ENCODE measurements at regions not wholly inside any gene's neighbourhood (a gene's known extent, or its start where the extent isn't known, plus 50 kb on each side); places are given as distances from the start of the nearest gene placed in this dataset.

GRCh38 chr3:137061186-137061585 is 103.4 kb downstream of the IL20RB start:
- H3K4me3 Mint-ChIP-seq (ENCODE audit: unreplicated experiment) = no peak overlapping the region
- TF ChIP-seq CTCF (IDR thresholded peaks at IDR 0.05) = no peak
- no peaks in the 10 kb centered on the region for H3K4me1 Mint-ChIP-seq (ENCODE audit: unreplicated experiment)
- peaks cover 39% of the 10 kb centered on the region for H3K27me3 Mint-ChIP-seq (ENCODE audit: unreplicated experiment)
- DNase-seq (ENCODE audit: extremely low spot score, unreplicated experiment) = no peak
- H3K9me3 Mint-ChIP-seq (ENCODE audit: unreplicated experiment) = no peaks in the 10 kb centered on the region
- H3K36me3 Mint-ChIP-seq (ENCODE audit: unreplicated experiment) = no peaks in the 10 kb centered on the region
- no peak overlapping the region for H3K27ac Mint-ChIP-seq (ENCODE audit: unreplicated experiment)

DNA sequence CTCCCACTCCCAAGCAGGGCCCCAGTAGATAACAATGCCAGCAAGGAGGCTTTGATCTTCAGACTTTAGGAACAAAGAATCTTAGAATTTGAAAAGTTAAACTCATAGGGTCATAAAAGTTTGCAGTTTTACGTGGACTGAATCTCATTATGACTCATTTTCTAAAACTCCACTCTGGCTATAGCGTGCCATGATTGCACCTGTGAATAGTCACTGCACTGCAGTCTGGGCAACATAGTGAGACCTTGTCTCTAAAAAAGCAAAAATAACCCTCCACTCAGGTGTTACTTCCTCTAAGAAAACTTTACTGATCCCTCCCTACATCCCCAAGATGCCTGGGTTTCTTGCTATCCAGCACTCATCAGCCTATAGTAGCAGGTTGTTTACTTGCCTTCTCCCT is 104.5 kb downstream of the IL20RB start:
- Mint-ChIP-seq H3K4me3 (ENCODE audit: unreplicated experiment) (no peak overlapping the region), H3K36me3 (ENCODE audit: unreplicated experiment) (no peaks in the 10 kb centered on the region), H3K27me3 (ENCODE audit: unreplicated experiment) (peaks cover 47% of the 10 kb centered on the region), H3K4me1 (ENCODE audit: unreplicated experiment) (no peaks in the 10 kb centered on the region), H3K9me3 (ENCODE audit: unreplicated experiment) (no peaks in the 10 kb centered on the region), H3K27ac (ENCODE audit: unreplicated experiment) (no peak overlapping the region)
- no peak for DNase-seq (ENCODE audit: extremely low spot score, unreplicated experiment)
- no peak for TF ChIP-seq CTCF (IDR thresholded peaks at IDR 0.05)

DNA sequence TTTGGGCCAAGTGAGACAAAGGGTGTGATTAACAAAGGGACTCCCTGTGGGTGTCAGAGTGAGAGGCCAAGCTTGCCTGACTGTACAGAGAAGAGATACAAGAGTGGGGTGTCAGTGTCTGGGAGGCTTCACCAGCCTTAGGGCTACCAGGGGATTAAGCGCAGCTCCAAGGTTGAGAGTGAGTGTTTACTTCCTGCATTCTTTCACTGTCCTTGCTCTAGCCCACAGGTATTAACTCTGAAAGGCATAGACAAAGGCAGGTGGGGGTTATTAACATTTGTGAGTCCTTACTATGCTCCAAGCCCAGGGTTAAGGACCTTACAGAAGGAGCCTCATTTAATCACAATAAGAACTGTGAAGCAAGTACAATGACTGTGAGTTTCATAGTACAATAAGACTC is 107.6 kb downstream of the IL20RB start:
- peaks cover 49% of the 10 kb centered on the region for H3K27me3 Mint-ChIP-seq (ENCODE audit: unreplicated experiment)
- no peaks in the 10 kb centered on the region for H3K4me1 Mint-ChIP-seq (ENCODE audit: unreplicated experiment)
- TF ChIP-seq CTCF (IDR thresholded peaks at IDR 0.05) = no peak
- H3K4me3 Mint-ChIP-seq (ENCODE audit: unreplicated experiment) = no peak overlapping the region
- H3K27ac Mint-ChIP-seq (ENCODE audit: unreplicated experiment) = no peak overlapping the region
- DNase-seq (ENCODE audit: extremely low spot score, unreplicated experiment) = no peak
- H3K36me3 Mint-ChIP-seq (ENCODE audit: unreplicated experiment) = no peaks in the 10 kb centered on the region
- no peaks in the 10 kb centered on the region for H3K9me3 Mint-ChIP-seq (ENCODE audit: unreplicated experiment)

GRCh38 chr3:137066092-137066491 is 108.3 kb downstream of the IL20RB start:
- H3K27ac Mint-ChIP-seq (ENCODE audit: unreplicated experiment) = no peak overlapping the region
- H3K4me3 Mint-ChIP-seq (ENCODE audit: unreplicated experiment) = no peak overlapping the region
- no peak for TF ChIP-seq CTCF (IDR thresholded peaks at IDR 0.05)
- DNase-seq (ENCODE audit: extremely low spot score, unreplicated experiment) = no peak
- no peaks in the 10 kb centered on the region for H3K36me3 Mint-ChIP-seq (ENCODE audit: unreplicated experiment)
- no peaks in the 10 kb centered on the region for H3K9me3 Mint-ChIP-seq (ENCODE audit: unreplicated experiment)
- H3K27me3 Mint-ChIP-seq (ENCODE audit: unreplicated experiment) = peaks cover 45% of the 10 kb centered on the region
- no peaks in the 10 kb centered on the region for H3K4me1 Mint-ChIP-seq (ENCODE audit: unreplicated experiment)

DNA sequence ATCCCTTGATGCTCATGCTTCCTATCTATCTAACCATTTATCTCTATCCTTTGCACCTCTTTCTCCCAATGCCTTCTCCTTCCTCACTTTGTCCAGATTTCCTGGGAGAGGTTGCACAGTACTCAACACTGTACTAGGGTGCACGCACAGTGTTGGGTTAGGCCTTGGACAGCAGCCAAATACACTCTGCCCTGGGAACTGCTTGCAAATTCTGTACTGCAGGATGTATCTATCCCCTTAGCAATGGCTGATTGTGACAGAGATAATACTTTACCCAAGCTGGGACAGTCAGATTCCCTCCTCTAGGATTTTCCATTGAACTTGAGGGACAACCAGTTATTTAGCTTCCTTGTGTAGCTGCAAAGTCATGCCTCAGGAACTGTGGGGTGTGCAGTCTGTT is 113.3 kb downstream of the IL20RB start:
- no peaks in the 10 kb centered on the region for H3K9me3 Mint-ChIP-seq (ENCODE audit: unreplicated experiment)
- DNase-seq (ENCODE audit: extremely low spot score, unreplicated experiment) = no peak
- no peaks in the 10 kb centered on the region for H3K4me1 Mint-ChIP-seq (ENCODE audit: unreplicated experiment)
- no peak overlapping the region for H3K27ac Mint-ChIP-seq (ENCODE audit: unreplicated experiment)
- H3K27me3 Mint-ChIP-seq (ENCODE audit: unreplicated experiment) = peaks cover 32% of the 10 kb centered on the region
- TF ChIP-seq CTCF (IDR thresholded peaks at IDR 0.05) = no peak
- no peak overlapping the region for H3K4me3 Mint-ChIP-seq (ENCODE audit: unreplicated experiment)
- H3K36me3 Mint-ChIP-seq (ENCODE audit: unreplicated experiment) = no peaks in the 10 kb centered on the region
